GM23338 (cell line): ENCODE measurements at regions not wholly inside any gene's neighbourhood (a gene's known extent, or its start where the extent isn't known, plus 50 kb on each side); places are given as distances from the start of the nearest gene placed in this dataset.

Source experiments
- ATAC-seq: fragments of 200-7000 bp; cut with Tn5 transposase; 3 replicates; pipeline ENCODE4 v1.9.1; 2020
- DNase-seq: peaks from one replicate; pipeline ENCODE4 v3.0.0-alpha.2; 2015; ENCODE audit warnings: low spot score
- H2AFZ ChIP-seq: fragments of 200-600 bp; sonication (generic); 2 replicates; pipeline ENCODE4 v1.8.0; 2016; ENCODE audit warnings: antibody characterized with exemption, mild to moderate bottlenecking, moderate library complexity
- H3F3A ChIP-seq: fragments of 200-600 bp; sonication (generic); replicated peaks from 2 replicates; pipeline ENCODE4 v1.8.0; 2017; ENCODE audit warnings: antibody characterized with exemption, mixed run types, low read depth
- H3K27ac ChIP-seq: fragments of 200-600 bp; sonication (generic); 2 replicates; pipeline ENCODE4 v1.6.1; 2016; ENCODE audit warnings: low read depth
- H3K27me3 ChIP-seq: fragments of 200-600 bp; sonication (generic); 2 replicates; pipeline ENCODE4 v1.8.0; 2016; ENCODE audit warnings: mild to moderate bottlenecking, mixed run types, moderate library complexity; ENCODE audit not compliant: insufficient read depth
- H3K36me3 ChIP-seq: fragments of 200-600 bp; sonication (generic); 2 replicates; pipeline ENCODE4 v1.8.0; 2016; ENCODE audit warnings: mild to moderate bottlenecking; ENCODE audit not compliant: insufficient read depth
- H3K4me1 ChIP-seq: fragments of 200-600 bp; sonication (generic); 2 replicates; pipeline ENCODE4 v1.8.0; 2016; ENCODE audit warnings: mild to moderate bottlenecking, moderate library complexity; ENCODE audit not compliant: insufficient read depth
- H3K4me2 ChIP-seq: fragments of 200-600 bp; sonication (generic); 2 replicates; pipeline ENCODE4 v1.7.1; 2017; ENCODE audit warnings: mixed run types
- H3K4me3 ChIP-seq: fragments of 200-600 bp; sonication (generic); 2 replicates; pipeline ENCODE4 v1.6.1; 2016; ENCODE audit warnings: mixed run types
- H3K79me2 ChIP-seq: fragments of 200-600 bp; sonication (generic); replicated peaks from 2 replicates; pipeline ENCODE4 v1.8.0; 2017; ENCODE audit warnings: mild to moderate bottlenecking; ENCODE audit not compliant: insufficient read depth
- H3K9me2 ChIP-seq: fragments of 200-600 bp; sonication (generic); 2 replicates; pipeline ENCODE4 v1.8.0; 2017; ENCODE audit not compliant: insufficient read depth
- H4K20me1 ChIP-seq: fragments of 200-600 bp; sonication (generic); replicated peaks from 2 replicates; pipeline ENCODE4 v1.8.0; 2017; ENCODE audit warnings: mild to moderate bottlenecking; ENCODE audit not compliant: insufficient read depth
- H3K27ac Mint-ChIP-seq: 2 replicates; pipeline ENCODE4 v1.8.0; 2020; ENCODE audit warnings: inconsistent platforms, mild to moderate bottlenecking, moderate library complexity, mixed read lengths
- H3K27me3 Mint-ChIP-seq: 3 replicates; pipeline ENCODE4 v1.8.0; 2022; ENCODE audit warnings: low read depth, mild to moderate bottlenecking, moderate library complexity, mixed read lengths, inconsistent platforms; ENCODE audit not compliant: insufficient read depth, poor library complexity
- H3K36me3 Mint-ChIP-seq: 3 replicates; pipeline ENCODE4 v1.8.0; 2021; ENCODE audit warnings: low read depth, mild to moderate bottlenecking, inconsistent platforms, moderate library complexity, mixed read lengths
- H3K4me1 Mint-ChIP-seq: 3 replicates; pipeline ENCODE4 v1.8.0; 2020; ENCODE audit warnings: mild to moderate bottlenecking, inconsistent platforms, mixed read lengths
- H3K4me3 Mint-ChIP-seq: 3 replicates; pipeline ENCODE4 v1.8.0; 2021; ENCODE audit warnings: moderate library complexity, mild to moderate bottlenecking, inconsistent platforms, mixed read lengths
- H3K9me3 Mint-ChIP-seq: 3 replicates; pipeline ENCODE4 v1.8.0; 2020; ENCODE audit warnings: moderate library complexity, mild to moderate bottlenecking, inconsistent platforms, mixed read lengths
- CREB1 ChIP-seq: fragments of 250-450 bp; sonication (Bioruptor Pico); IDR thresholded peaks from 2 replicates; pipeline ENCODE4 v1.5.0; 2020; ENCODE audit warnings: low read depth, mild to moderate bottlenecking, moderate library complexity
- EZH2 ChIP-seq: fragments of 200-600 bp; sonication (generic); IDR thresholded peaks from one replicate; pipeline ENCODE4 v1.8.0; 2017; ENCODE audit warnings: antibody characterized with exemption, mild to moderate bottlenecking, low read depth; ENCODE audit not compliant: unreplicated experiment
- EZH2phosphoT487 ChIP-seq: fragments of 200-600 bp; sonication (generic); IDR thresholded peaks from one replicate; pipeline ENCODE4 v1.8.1; 2018; ENCODE audit warnings: antibody characterized with exemption; ENCODE audit not compliant: unreplicated experiment
- JUNB ChIP-seq: IDR thresholded peaks from one replicate; pipeline ENCODE4 v1.6.1; 2016; ENCODE audit warnings: antibody characterized with exemption; ENCODE audit not compliant: unreplicated experiment
- NANOG ChIP-seq: IDR thresholded peaks from 2 replicates; pipeline ENCODE4 v1.6.1; 2016; ENCODE audit warnings: antibody characterized with exemption, borderline replicate concordance
- POLR2AphosphoS5 ChIP-seq: IDR thresholded peaks from 2 replicates; pipeline ENCODE4 v1.6.1; 2016; ENCODE audit warnings: antibody characterized with exemption, low read depth
- ZNF114 ChIP-seq: fragments of 250-450 bp; sonication (Bioruptor Pico); IDR thresholded peaks from 2 replicates; pipeline ENCODE4 v1.5.0; 2020; ENCODE audit warnings: mild to moderate bottlenecking, moderate library complexity
- ZNF331 ChIP-seq: fragments of 250-450 bp; sonication (Bioruptor Pico); IDR thresholded peaks from 2 replicates; pipeline ENCODE4 v1.5.0; 2020; ENCODE audit warnings: low read depth, mild to moderate bottlenecking, moderate library complexity
- TF ChIP-seq, protein P1 (sequence below): IDR thresholded peaks from one replicate; pipeline ENCODE4 v1.6.1; 2018; ENCODE audit warnings: antibody characterized with exemption; ENCODE audit not compliant: unreplicated experiment
- TF ChIP-seq, protein P2 (sequence below), 2 experiments: fragments of 200-600 bp in 1 of 2; sonication (generic) in 1 of 2; conservative IDR thresholded peaks; 2 replicates each; pipeline versions ENCODE4 v1.5.1 to v1.6.1; 2016 to 2017; ENCODE audit warnings: antibody characterized with exemption in 2 of 2, low read depth in 2 of 2, mild to moderate bottlenecking in 2 of 2, moderate library complexity in 1 of 2

DNA sequence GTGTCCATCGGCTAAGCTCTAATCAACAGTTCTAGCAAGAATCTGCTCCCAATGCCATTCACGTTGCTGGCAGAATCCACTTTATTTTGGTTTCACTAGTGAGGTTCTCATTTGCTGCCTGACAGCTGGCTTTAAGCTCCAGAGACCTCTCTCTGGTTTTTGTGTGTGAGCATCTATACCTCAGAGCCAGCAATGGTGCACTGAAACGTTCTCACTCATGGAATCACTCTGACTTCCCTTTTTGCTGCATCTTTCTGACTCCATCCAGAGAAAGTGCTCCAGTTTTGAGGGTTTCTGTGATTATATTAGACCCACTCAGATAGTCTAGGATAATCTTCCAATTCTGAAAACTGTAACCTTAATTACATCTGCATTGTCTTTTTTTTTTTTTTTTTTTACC, 596.6 kb downstream of the RNF144A start:
- Mint-ChIP-seq H3K27ac (no peak overlapping the region), H3K9me3 (no peaks in the 10 kb centered on the region), H3K4me3 (no peak overlapping the region), H3K36me3 (no peaks in the 10 kb centered on the region), H3K4me1 (no peaks in the 10 kb centered on the region), H3K27me3 (no peaks in the 10 kb centered on the region)
- no peaks in the 10 kb centered on the region for H3K4me1 ChIP-seq
- H4K20me1 ChIP-seq = no peaks in the 10 kb centered on the region
- H3F3A ChIP-seq = no peaks in the 10 kb centered on the region
- 0 out of 2 replicates have a peak overlapping the region, but pooled peaks have one; percentile 34 for H2AFZ ChIP-seq
- DNase-seq (no peak), ATAC-seq (no peak)
- no peaks in the 10 kb centered on the region for H3K79me2 ChIP-seq
- TF ChIP-seq ZNF331 (CRISPR knock-in tag) (no peak), EZH2 (no peak), CREB1 (CRISPR knock-in tag) (no peak), EZH2phosphoT487 (no peak), POLR2AphosphoS5 (no peak), JUNB (no peak)
- TF ChIP-seq, protein P1, sequence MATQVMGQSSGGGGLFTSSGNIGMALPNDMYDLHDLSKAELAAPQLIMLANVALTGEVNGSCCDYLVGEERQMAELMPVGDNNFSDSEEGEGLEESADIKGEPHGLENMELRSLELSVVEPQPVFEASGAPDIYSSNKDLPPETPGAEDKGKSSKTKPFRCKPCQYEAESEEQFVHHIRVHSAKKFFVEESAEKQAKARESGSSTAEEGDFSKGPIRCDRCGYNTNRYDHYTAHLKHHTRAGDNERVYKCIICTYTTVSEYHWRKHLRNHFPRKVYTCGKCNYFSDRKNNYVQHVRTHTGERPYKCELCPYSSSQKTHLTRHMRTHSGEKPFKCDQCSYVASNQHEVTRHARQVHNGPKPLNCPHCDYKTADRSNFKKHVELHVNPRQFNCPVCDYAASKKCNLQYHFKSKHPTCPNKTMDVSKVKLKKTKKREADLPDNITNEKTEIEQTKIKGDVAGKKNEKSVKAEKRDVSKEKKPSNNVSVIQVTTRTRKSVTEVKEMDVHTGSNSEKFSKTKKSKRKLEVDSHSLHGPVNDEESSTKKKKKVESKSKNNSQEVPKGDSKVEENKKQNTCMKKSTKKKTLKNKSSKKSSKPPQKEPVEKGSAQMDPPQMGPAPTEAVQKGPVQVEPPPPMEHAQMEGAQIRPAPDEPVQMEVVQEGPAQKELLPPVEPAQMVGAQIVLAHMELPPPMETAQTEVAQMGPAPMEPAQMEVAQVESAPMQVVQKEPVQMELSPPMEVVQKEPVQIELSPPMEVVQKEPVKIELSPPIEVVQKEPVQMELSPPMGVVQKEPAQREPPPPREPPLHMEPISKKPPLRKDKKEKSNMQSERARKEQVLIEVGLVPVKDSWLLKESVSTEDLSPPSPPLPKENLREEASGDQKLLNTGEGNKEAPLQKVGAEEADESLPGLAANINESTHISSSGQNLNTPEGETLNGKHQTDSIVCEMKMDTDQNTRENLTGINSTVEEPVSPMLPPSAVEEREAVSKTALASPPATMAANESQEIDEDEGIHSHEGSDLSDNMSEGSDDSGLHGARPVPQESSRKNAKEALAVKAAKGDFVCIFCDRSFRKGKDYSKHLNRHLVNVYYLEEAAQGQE = no peak
- H3K27ac ChIP-seq = no peak overlapping the region
- H3K4me2 ChIP-seq = no peak overlapping the region
- H3K4me3 ChIP-seq = no peak overlapping the region
- H3K9me2 ChIP-seq = peaks cover 3% of the 10 kb centered on the region; the same call in 1 of the 2 replicates
- no peaks in the 10 kb centered on the region for H3K36me3 ChIP-seq
- no peaks in the 10 kb centered on the region for H3K27me3 ChIP-seq

DNA sequence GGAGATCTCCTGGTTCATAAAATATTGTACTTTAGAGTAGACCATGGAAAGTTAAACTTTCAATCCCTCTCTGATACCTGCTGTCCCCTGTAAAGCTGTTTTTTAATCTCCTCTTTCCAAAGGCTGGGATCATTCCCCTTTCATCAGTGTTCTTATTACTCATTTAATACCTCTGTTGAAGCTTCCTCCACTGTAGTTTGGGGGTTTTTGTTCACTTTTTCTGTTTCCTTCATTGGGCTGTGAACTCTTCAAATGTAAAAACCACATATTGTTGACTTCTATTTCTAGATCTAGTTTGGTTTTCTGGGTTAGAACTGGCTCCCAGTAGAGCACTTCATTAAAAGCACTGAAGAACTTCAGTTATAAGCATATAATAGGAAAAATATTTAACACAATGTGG, 598.1 kb downstream of the RNF144A start:
- H3K4me1 Mint-ChIP-seq = peaks cover under 1% of the 10 kb centered on the region; the same call in 2 of the 3 replicates
- no peaks in the 10 kb centered on the region for H3K36me3 Mint-ChIP-seq
- no peaks in the 10 kb centered on the region for H3K9me3 Mint-ChIP-seq
- Histone ChIP-seq H2AFZ (no peak overlapping the region), H3K4me1 (0 out of 2 replicates have a peak, but pooled peaks cover 6% of the 10 kb centered on the region), H3K9me2 (peaks cover 3% of the 10 kb centered on the region; the same call in 1 of the 2 replicates), H3F3A (no peaks in the 10 kb centered on the region), H3K4me3 (no peak overlapping the region), H3K27me3 (no peaks in the 10 kb centered on the region), H3K4me2 (no peak overlapping the region), H4K20me1 (no peaks in the 10 kb centered on the region), H3K79me2 (no peaks in the 10 kb centered on the region), H3K27ac (no peak overlapping the region), H3K36me3 (no peaks in the 10 kb centered on the region)
- no peak overlapping the region for H3K4me3 Mint-ChIP-seq
- no peak overlapping the region for H3K27ac Mint-ChIP-seq
- ATAC-seq = no peak
- no peak for DNase-seq
- no peaks in the 10 kb centered on the region for H3K27me3 Mint-ChIP-seq
- no peak for TF ChIP-seq ZNF114 (CRISPR knock-in tag)
- TF ChIP-seq, protein P2, sequence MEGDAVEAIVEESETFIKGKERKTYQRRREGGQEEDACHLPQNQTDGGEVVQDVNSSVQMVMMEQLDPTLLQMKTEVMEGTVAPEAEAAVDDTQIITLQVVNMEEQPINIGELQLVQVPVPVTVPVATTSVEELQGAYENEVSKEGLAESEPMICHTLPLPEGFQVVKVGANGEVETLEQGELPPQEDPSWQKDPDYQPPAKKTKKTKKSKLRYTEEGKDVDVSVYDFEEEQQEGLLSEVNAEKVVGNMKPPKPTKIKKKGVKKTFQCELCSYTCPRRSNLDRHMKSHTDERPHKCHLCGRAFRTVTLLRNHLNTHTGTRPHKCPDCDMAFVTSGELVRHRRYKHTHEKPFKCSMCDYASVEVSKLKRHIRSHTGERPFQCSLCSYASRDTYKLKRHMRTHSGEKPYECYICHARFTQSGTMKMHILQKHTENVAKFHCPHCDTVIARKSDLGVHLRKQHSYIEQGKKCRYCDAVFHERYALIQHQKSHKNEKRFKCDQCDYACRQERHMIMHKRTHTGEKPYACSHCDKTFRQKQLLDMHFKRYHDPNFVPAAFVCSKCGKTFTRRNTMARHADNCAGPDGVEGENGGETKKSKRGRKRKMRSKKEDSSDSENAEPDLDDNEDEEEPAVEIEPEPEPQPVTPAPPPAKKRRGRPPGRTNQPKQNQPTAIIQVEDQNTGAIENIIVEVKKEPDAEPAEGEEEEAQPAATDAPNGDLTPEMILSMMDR (conservative IDR thresholded peaks at IDR 0.05; ENCODE audit: low read depth in 2 of 2) = no peak
- TF ChIP-seq, protein P1 = no peak
- TF ChIP-seq NANOG = no peak
- TF ChIP-seq CREB1 (CRISPR knock-in tag) = no peak
